GM10248 (cell line): ENCODE measurements at regions not wholly inside any gene's neighbourhood (a gene's known extent, or its start where the extent isn't known, plus 50 kb on each side); places are given as distances from the start of the nearest gene placed in this dataset.

ENCODE experiments used
- CTCF ChIA-PET: fragments of 300-600 bp; sonication (Branson Sonifier 250); formaldehyde crosslinking; extraction: SDS; loops from one replicate; lab custom pipeline; 2021; ENCODE audit warnings: antibody characterized with exemption; lab: Yijun Ruan, JAX
- POLR2A ChIA-PET: fragments of 350-650 bp; sonication (Branson Sonifier 250); formaldehyde crosslinking; extraction: SDS; loops from one replicate; lab custom pipeline; 2020; ENCODE audit warnings: antibody characterized with exemption; lab: Yijun Ruan, JAX
- DNase-seq: peaks from one replicate; pipeline ENCODE4 v3.0.0; 2012; ENCODE audit errors: extremely low spot score
- TF ChIP-seq, protein P1 (sequence below): IDR thresholded peaks from 2 replicates; pipeline ENCODE4 v1.5.1; 2012; ENCODE audit warnings: mild to moderate bottlenecking, low read depth; ENCODE audit errors: extremely low read depth, missing control alignments, control extremely low read depth

DNA sequence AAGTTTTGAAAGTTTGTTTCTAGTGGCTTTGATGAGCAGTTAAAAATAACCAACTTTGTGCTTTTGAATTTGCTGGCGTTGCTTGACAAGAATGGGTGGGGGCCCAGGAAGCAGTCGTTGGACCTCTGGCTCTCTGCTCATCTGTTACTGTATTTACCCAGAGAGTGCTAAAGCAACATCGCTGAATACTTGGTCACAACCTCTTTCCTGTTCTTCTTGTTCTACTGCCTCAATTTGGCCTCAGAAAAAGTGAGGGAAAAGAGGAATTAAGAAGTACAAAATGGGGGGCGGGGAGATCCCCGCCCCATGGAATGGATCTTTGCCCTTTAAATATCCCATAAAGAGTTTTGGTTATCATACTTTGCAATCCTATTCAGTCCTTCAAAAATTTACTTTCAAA lies 221.5 kb upstream of the G2E3 start:
- ChIA-PET POLR2A (no interaction called here), CTCF (interaction anchor here (1.2 to 1.6 kb wide), 2 partner anchors 22 to 38 kb away, joined by 3 to 5 read pairs; no protein-coding TSS in a partner anchor)
- DNase-seq: no peak
- TF ChIP-seq, protein P1, sequence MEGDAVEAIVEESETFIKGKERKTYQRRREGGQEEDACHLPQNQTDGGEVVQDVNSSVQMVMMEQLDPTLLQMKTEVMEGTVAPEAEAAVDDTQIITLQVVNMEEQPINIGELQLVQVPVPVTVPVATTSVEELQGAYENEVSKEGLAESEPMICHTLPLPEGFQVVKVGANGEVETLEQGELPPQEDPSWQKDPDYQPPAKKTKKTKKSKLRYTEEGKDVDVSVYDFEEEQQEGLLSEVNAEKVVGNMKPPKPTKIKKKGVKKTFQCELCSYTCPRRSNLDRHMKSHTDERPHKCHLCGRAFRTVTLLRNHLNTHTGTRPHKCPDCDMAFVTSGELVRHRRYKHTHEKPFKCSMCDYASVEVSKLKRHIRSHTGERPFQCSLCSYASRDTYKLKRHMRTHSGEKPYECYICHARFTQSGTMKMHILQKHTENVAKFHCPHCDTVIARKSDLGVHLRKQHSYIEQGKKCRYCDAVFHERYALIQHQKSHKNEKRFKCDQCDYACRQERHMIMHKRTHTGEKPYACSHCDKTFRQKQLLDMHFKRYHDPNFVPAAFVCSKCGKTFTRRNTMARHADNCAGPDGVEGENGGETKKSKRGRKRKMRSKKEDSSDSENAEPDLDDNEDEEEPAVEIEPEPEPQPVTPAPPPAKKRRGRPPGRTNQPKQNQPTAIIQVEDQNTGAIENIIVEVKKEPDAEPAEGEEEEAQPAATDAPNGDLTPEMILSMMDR: no peak

DNA sequence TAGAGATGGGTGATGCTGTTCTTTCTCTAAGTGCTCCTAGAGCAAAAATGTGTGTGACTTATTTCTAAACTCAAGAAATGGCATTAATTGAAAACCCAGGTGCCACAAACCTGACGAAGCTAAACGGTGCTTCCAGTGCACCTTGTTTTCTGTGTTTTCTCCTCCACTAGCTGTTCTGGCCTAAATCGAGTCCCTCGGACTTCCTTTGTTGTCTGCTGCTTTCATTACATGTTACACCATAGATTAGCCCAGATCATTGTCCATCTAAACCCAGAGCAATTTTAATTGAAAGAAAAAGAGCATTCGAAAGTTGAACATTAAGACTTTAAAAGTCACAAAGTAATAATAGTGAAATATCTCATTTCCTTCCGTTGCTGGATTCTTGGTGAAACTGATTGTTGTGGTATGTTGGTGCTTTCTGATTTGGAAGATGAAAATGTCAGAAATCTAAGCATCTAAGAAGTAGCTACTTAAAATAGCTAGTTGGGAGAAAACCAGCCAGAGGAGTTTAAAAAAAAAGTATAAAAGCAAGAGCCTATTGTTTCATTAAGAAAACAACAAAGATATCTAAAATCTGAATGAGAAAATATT lies 219.6 kb upstream of the G2E3 start:
- ChIA-PET CTCF (interaction anchor here (1.5 to 2.0 kb wide), 3 partner anchors 8 to 36 kb away, joined by 4 to 5 read pairs (median 5); no protein-coding TSS in a partner anchor), POLR2A (no interaction called here)
- TF ChIP-seq, protein P1: no peak
- DNase-seq: no peak

DNA sequence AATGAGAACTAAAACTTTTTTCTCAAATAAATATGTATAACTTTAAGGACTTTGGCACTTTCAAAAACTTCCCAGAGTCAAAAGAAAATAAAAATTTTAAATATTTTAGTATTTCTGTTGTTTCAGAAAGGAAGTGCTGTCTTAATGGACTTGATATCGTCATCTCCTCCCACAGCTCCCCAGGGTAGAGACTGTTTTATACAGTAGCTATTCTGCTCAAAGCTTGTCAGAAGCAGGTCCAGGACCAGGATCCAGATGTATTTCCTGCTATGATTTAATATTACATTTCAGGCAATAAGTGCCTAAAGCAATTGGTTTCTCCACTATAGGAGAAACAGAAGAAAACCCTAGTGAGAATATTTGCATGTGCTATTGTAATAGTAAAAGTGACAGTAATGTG lies 218.5 kb upstream of the G2E3 start:
- CTCF ChIA-PET: interaction anchor here (1.5 to 2.0 kb wide), 2 partner anchors 9 kb away, joined by 4 to 5 read pairs; no protein-coding TSS in a partner anchor
- TF ChIP-seq, protein P1: no peak
- DNase-seq: no peak
- POLR2A ChIA-PET: no interaction called here

DNA sequence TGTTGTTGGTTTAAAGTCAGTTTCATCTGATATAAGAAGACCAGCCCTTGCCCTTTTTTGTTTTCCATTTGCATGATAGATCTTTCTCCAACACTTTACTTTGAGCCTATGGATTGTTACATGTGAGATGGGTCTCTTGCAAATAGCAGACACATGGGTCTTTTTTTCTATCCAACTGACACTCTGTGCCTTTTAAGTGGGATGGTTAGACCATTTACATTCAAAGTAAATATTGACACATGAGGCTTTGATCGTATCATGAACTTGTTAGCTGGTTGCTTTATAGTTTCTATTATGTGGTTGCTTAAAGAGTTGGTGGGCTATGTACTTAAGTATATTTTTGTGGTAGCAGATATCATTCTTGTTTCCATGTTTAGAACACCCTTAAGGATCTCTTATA lies 213.4 kb upstream of the G2E3 start:
- TF ChIP-seq, protein P1: no peak
- ChIA-PET CTCF (interaction anchor here (1.0 to 1.2 kb wide), 2 partner anchors 13 to 30 kb away, joined by 3 to 5 read pairs; no protein-coding TSS in a partner anchor), POLR2A (no interaction called here)
- no peak for DNase-seq

DNA sequence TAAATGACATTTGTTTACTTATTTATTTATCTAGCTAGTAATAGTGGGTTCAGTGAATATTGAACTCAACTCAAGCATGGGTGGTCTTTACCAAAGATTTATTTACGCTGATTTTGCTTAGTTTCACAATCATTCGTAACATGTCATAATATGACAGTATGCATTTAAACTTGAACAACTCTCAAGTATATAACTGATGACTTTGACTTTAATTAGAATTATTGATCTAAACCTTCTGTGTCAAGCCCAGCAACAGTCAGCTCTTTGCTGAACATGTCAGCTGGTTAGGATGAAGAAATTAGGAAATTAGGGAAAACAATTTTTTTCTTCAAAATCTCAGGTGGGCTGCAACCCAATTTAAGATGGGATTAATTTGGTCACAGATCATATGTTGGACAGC lies 210.5 kb upstream of the G2E3 start:
- no peak for DNase-seq
- TF ChIP-seq, protein P1: no peak
- CTCF ChIA-PET: interaction anchor here (0.7 kb wide), 1 partner anchor 27 kb away, joined by 3 read pairs; no protein-coding TSS in a partner anchor
- POLR2A ChIA-PET: no interaction called here

DNA sequence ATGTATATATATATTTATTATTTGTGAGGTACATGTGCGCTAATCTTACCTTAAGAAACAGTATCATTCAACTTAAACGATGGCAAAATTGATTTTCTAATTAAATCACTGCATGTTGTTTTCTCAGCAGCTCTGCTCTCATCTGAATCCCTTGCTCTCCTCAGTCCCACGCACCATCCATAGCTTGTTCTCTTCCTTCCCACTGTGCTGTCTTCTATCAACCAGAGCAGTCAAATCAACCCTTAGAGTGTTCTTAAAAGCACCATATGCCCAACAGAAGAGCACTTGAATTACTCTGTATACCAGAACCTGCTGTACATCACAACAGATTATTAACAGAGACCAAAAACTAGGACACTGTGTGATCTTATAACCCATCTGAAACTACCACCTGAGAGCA lies 209.4 kb upstream of the G2E3 start:
- TF ChIP-seq, protein P1: no peak
- POLR2A ChIA-PET: no interaction called here
- CTCF ChIA-PET: interaction anchor here (0.9 kb wide), 1 partner anchor 9 kb away, joined by 4 read pairs; no protein-coding TSS in a partner anchor
- no peak for DNase-seq
